ENCODE measurements at regions not wholly inside any gene's neighbourhood (a gene's known extent, or its start where the extent isn't known, plus 50 kb on each side); places are given as distances from the start of the nearest gene placed in this dataset.

DNA sequence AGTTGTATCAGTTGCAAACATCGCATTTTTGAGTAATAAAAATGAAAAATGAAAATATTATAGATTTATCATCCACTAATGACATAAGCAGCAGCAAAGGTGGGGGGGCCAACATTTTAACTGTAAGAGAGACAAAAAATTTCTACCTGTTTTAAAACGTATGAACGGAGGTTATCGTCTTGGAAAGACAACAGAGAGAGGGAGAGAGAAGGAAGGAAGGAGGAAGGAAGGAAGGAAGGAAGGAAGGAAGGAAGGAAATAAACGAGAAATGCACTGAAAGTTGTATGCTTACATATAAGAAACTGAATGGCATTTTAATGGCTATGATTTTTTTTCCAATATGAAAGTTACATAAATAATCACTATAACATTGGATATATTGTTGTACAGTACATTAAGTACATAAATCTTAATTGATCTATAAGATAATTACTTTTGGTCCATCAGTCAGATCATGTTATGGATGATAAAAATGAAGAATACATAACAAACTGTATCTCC is 862.8 kb upstream of the SLITRK1 start:
- TF ChIP-seq CTCF (IDR thresholded peaks at IDR 0.05; ENCODE audit: low read depth, low read length): no peak
- DNase-seq (ENCODE audit: extremely low read depth, low read depth): no peak

DNA sequence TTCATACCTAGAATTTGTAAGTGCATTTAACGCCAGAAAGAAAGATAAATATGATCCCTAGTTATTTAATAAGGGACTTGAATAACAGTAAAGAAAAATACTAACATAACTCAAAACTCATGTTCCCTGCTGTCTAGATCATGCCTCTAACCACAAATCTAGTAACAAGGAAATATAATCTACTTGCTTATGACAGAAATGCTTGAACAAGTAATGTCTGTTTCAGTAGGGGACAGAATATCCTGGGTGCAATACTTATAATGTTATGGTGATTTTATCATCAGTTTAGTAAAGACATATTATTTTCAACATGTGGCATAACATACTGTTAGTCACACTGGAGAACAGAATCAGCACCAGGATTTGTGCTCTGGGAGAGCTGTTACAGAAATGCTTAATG is 861.9 kb upstream of the SLITRK1 start:
- DNase-seq (ENCODE audit: extremely low read depth, low read depth): no peak
- TF ChIP-seq CTCF (IDR thresholded peaks at IDR 0.05; ENCODE audit: low read depth, low read length): no peak

- no peak for DNase-seq (ENCODE audit: extremely low read depth, low read depth)
- no peak for TF ChIP-seq CTCF (IDR thresholded peaks at IDR 0.05; ENCODE audit: low read depth, low read length)
Measured at GRCh38 chr13:84741253-84741652, 859.0 kb upstream of the SLITRK1 start.

- TF ChIP-seq CTCF (IDR thresholded peaks at IDR 0.05; ENCODE audit: low read depth, low read length): no peak
Measured at GRCh38 chr13:84739021-84739420, 856.7 kb upstream of the SLITRK1 start.

DNA sequence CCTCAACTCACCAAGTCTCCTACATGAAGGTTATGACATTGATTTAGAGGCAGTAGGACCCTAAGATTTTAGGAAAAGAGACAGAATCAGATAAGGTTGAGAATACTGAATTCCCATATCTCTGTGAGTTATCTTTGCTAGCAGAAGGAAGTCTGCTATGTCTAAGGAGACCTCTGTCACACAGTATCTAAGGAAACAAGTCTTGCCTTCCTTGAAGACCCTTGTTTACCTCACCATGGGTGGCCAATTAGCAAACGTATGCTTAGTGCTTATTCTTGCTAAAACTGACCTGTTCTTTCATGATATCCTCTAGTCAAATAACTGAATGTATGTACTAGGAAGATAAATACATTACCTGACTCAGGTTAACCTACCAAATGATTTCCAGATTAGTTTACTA is 855.4 kb upstream of the SLITRK1 start:
- no peak for TF ChIP-seq CTCF (IDR thresholded peaks at IDR 0.05; ENCODE audit: low read depth, low read length)
- no peak for DNase-seq (ENCODE audit: extremely low read depth, low read depth)

More at GRCh38 chr13:84739021-84739420, 856.7 kb upstream of the SLITRK1 start:
- DNase-seq (ENCODE audit: extremely low read depth, low read depth): no peak

- DNase-seq (ENCODE audit: extremely low read depth, low read depth): no peak
- TF ChIP-seq CTCF (IDR thresholded peaks at IDR 0.05; ENCODE audit: low read depth, low read length): no peak
Measured at GRCh38 chr13:84730376-84730775, 848.1 kb upstream of the SLITRK1 start.

GRCh38 chr13:84705982-84706710 is 823.9 kb upstream of the SLITRK1 start:
- no peak for TF ChIP-seq CTCF (IDR thresholded peaks at IDR 0.05; ENCODE audit: low read depth, low read length)
- no peak for DNase-seq (ENCODE audit: extremely low read depth, low read depth)

All from AG09319 (cell line).